ENCODE measurements at regions not wholly inside any gene's neighbourhood (a gene's known extent, or its start where the extent isn't known, plus 50 kb on each side); places are given as distances from the start of the nearest gene placed in this dataset.

GRCh38 chr11:110782616-110783015, 70.4 kb upstream of the ARHGAP20 start:
- TF ChIP-seq, protein P1, sequence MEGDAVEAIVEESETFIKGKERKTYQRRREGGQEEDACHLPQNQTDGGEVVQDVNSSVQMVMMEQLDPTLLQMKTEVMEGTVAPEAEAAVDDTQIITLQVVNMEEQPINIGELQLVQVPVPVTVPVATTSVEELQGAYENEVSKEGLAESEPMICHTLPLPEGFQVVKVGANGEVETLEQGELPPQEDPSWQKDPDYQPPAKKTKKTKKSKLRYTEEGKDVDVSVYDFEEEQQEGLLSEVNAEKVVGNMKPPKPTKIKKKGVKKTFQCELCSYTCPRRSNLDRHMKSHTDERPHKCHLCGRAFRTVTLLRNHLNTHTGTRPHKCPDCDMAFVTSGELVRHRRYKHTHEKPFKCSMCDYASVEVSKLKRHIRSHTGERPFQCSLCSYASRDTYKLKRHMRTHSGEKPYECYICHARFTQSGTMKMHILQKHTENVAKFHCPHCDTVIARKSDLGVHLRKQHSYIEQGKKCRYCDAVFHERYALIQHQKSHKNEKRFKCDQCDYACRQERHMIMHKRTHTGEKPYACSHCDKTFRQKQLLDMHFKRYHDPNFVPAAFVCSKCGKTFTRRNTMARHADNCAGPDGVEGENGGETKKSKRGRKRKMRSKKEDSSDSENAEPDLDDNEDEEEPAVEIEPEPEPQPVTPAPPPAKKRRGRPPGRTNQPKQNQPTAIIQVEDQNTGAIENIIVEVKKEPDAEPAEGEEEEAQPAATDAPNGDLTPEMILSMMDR (IDR thresholded peaks at IDR 0.05), result no peak
- TF ChIP-seq POLR2A (IDR thresholded peaks at IDR 0.05), result no peak
- Histone ChIP-seq H3K27me3 (no peaks in the 10 kb centered on the region), H3K27ac (peak overlapping the region in 1 of 4 donors; percentile 4), H3K36me3 (no peaks in the 10 kb centered on the region), H3K4me3 (no peak overlapping the region), H3K4me1 (peaks cover 7 to 42% (median 19%) of the 10 kb centered on the region in 3 donors), H3K9me3 (peaks cover 0 to 15% (median 5%) of the 10 kb centered on the region in 3 donors)
- intact Hi-C loops (cut with DNase I), result no loop called here
- WGBS, 2 donors, result 42 to 49% methylated on average over 2 of the region's 2 CpGs
- DNase-seq, result no peak

- 71 to 80% methylated on average over 1 to 3 of the region's 3 CpGs for WGBS, 2 donors
- Histone ChIP-seq H3K4me1 (peaks cover 20 to 55% (median 22%) of the 10 kb centered on the region in 3 donors), H3K4me3 (no peak overlapping the region), H3K36me3 (no peaks in the 10 kb centered on the region), H3K9me3 (peaks cover 0 to 5% (median 0%) of the 10 kb centered on the region in 3 donors), H3K27me3 (no peaks in the 10 kb centered on the region), H3K27ac (peak overlapping the region; percentile 62 to 74 (median 72))
- TF ChIP-seq, protein P1 (IDR thresholded peaks at IDR 0.05), result no peak
- TF ChIP-seq POLR2A (IDR thresholded peaks at IDR 0.05), result no peak
- DNase-seq, result no peak
- intact Hi-C loops (cut with DNase I), result no loop called here
Observed at GRCh38 chr11:110779108-110779507, 66.9 kb upstream of the ARHGAP20 start.

GRCh38 chr11:110778343-110778742, 66.1 kb upstream of the ARHGAP20 start:
- Histone ChIP-seq H3K27ac (peak overlapping the region; percentile 62 to 74 (median 72)), H3K9me3 (peaks cover 0 to 5% (median 0%) of the 10 kb centered on the region in 3 donors), H3K4me1 (peaks cover 20 to 55% (median 22%) of the 10 kb centered on the region in 3 donors), H3K27me3 (no peaks in the 10 kb centered on the region), H3K4me3 (no peak overlapping the region), H3K36me3 (no peaks in the 10 kb centered on the region)
- WGBS, 2 donors, result 8% methylated on average over 1 of the region's 1 CpG
- DNase-seq, result no peak
- TF ChIP-seq, protein P1 (IDR thresholded peaks at IDR 0.05), result no peak
- TF ChIP-seq POLR2A (IDR thresholded peaks at IDR 0.05), result no peak
- intact Hi-C loops (cut with DNase I), result no loop called here

DNA sequence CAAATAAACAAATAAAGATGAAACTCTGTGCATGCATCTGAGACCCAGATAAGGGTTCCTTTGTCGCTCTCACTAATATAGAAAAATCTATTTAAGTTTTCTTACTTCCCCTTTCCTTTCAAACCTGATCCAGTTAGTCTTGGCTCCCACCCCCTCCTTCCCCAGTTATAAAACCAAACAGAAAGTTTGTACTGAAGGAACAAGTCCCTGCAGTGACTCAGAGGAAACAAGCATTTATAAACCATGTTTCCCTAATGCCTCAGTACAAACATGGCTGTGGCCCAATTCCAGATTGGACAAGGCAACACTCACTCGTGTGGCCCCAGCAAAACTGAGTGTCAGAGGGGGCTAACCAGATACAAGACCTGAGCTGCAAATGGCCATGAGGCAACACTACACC, 65.5 kb upstream of the ARHGAP20 start:
- TF ChIP-seq POLR2A (IDR thresholded peaks at IDR 0.05), result no peak
- TF ChIP-seq, protein P1 (IDR thresholded peaks at IDR 0.05), result no peak
- 9 to 13% methylated on average over 1 to 2 of the region's 2 CpGs for WGBS, 2 donors

DNA sequence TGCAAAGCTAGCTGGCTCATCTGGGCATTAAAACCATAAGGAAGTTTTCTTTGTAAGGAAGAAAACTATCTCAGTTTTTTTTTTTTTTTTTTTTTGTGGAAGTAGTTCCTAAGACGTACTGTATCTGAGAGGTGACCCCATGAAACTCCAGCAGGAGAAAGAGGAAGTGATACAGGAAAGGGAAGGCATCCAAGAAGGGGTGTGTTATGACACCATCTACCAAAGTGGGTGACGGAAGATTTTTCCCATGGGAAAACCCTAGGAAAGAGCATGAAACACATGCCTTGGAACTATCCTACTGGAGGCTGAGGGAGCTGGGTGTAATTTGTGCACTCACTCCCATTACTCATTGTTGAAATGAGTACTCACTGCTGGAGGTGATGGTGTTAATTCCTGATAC, 63.8 kb upstream of the ARHGAP20 start:
- TF ChIP-seq, protein P1 (IDR thresholded peaks at IDR 0.05), result no peak
- TF ChIP-seq POLR2A (IDR thresholded peaks at IDR 0.05), result no peak
- H3K27ac ChIP-seq, result no peak overlapping the region
- intact Hi-C loops (cut with DNase I), result no loop called here
- peaks cover 0 to 5% (median 0%) of the 10 kb centered on the region in 3 donors for H3K9me3 ChIP-seq
- no peaks in the 10 kb centered on the region for H3K36me3 ChIP-seq
- H3K4me1 ChIP-seq, result peaks cover 15 to 41% (median 20%) of the 10 kb centered on the region in 3 donors
- no peak for DNase-seq
- no peaks in the 10 kb centered on the region for H3K27me3 ChIP-seq
- H3K4me3 ChIP-seq, result no peak overlapping the region
- WGBS, 2 donors, result 65 to 68% methylated on average over 2 of the region's 2 CpGs

More for the DNA sequence above, 65.5 kb upstream of the ARHGAP20 start:
- DNase-seq, result no peak
- no peaks in the 10 kb centered on the region for H3K27me3 ChIP-seq
- no peaks in the 10 kb centered on the region for H3K36me3 ChIP-seq
- intact Hi-C loops (cut with DNase I), result no loop called here
- no peak overlapping the region for H3K4me3 ChIP-seq
- peak overlapping the region; percentile 62 to 74 (median 72) for H3K27ac ChIP-seq
- peaks cover 20 to 53% (median 22%) of the 10 kb centered on the region in 3 donors for H3K4me1 ChIP-seq
- peaks cover 0 to 5% (median 0%) of the 10 kb centered on the region in 3 donors for H3K9me3 ChIP-seq
